Uterus (tissue), 3 donors: ENCODE measurements at regions not wholly inside any gene's neighbourhood (a gene's known extent, or its start where the extent isn't known, plus 50 kb on each side); places are given as distances from the start of the nearest gene placed in this dataset.

ENCODE experiments used
- DNase-seq, 2 donors: peaks; one replicate each; pipeline ENCODE4 v3.0.0-alpha.2; 2019 to 2020
- H3K27ac ChIP-seq, 2 donors: fragments of 200-600 bp; sonication (generic); 1 replicate in 1 of 2; 2 replicates in 1 of 2; pipeline ENCODE4 v1.5.1; 2016 to 2018
- H3K27me3 ChIP-seq, 2 donors: fragments of 200-600 bp; sonication (generic); one replicate each; pipeline ENCODE4 v1.5.1; 2018 to 2019; ENCODE audit warnings: control low read depth in 1 of 2
- H3K36me3 ChIP-seq, 2 donors: fragments of 200-600 bp; sonication (generic); one replicate each; pipeline ENCODE4 v1.5.1; 2019; ENCODE audit warnings: control low read depth in 1 of 2
- H3K4me1 ChIP-seq, 2 donors: fragments of 200-600 bp; sonication (generic); one replicate each; pipeline ENCODE4 v1.5.1; 2018 to 2019; ENCODE audit warnings: control low read depth in 1 of 2
- H3K4me3 ChIP-seq, 2 donors: fragments of 200-600 bp; sonication (generic); 1 replicate in 1 of 2; 2 replicates in 1 of 2; pipeline ENCODE4 v1.5.1; 2018 to 2019; ENCODE audit warnings: mild to moderate bottlenecking in 1 of 2
- H3K9me3 ChIP-seq, 2 donors: fragments of 200-600 bp; sonication (generic); one replicate each; pipeline ENCODE4 v1.5.1; 2019; ENCODE audit warnings: control low read depth in 1 of 2
- POLR2A ChIP-seq, 2 donors: fragments of 450-650 bp; IDR thresholded peaks; one replicate each; pipeline ENCODE4 v1.6.1; 2016; ENCODE audit warnings: antibody characterized with exemption in 2 of 2, mild to moderate bottlenecking in 1 of 2, moderate library complexity in 1 of 2
- intact Hi-C: fragments of 100-400 bp; cut with DNase I; formaldehyde crosslinking; loops from one replicate; pipeline ENCODE4 v1.15.1; 2023; ENCODE audit warnings: low total_unique reads
- TF ChIP-seq, protein P1 (sequence below), 4 experiments: fragments of 200-600 bp in 2 of 4; fragments of 450-650 bp in 2 of 4; sonication (generic) in 2 of 4; IDR thresholded peaks; one replicate each; pipeline ENCODE4 v1.5.1; 2016 to 2019; ENCODE audit warnings: antibody characterized with exemption in 4 of 4, mild to moderate bottlenecking in 2 of 4, moderate library complexity in 1 of 4
- donor health status: DM: yes; HTN: yes; CAD: no.

- no peak for DNase-seq
- H3K27me3 ChIP-seq = no peaks in the 10 kb centered on the region
- intact Hi-C loops = no loop called here
- H3K4me3 ChIP-seq = no peak overlapping the region
- H3K9me3 ChIP-seq = no peaks in the 10 kb centered on the region
- no peaks in the 10 kb centered on the region for H3K36me3 ChIP-seq
- no peaks in the 10 kb centered on the region for H3K4me1 ChIP-seq
- TF ChIP-seq POLR2A (IDR thresholded peaks at IDR 0.05) = no peak
- TF ChIP-seq, protein P1, sequence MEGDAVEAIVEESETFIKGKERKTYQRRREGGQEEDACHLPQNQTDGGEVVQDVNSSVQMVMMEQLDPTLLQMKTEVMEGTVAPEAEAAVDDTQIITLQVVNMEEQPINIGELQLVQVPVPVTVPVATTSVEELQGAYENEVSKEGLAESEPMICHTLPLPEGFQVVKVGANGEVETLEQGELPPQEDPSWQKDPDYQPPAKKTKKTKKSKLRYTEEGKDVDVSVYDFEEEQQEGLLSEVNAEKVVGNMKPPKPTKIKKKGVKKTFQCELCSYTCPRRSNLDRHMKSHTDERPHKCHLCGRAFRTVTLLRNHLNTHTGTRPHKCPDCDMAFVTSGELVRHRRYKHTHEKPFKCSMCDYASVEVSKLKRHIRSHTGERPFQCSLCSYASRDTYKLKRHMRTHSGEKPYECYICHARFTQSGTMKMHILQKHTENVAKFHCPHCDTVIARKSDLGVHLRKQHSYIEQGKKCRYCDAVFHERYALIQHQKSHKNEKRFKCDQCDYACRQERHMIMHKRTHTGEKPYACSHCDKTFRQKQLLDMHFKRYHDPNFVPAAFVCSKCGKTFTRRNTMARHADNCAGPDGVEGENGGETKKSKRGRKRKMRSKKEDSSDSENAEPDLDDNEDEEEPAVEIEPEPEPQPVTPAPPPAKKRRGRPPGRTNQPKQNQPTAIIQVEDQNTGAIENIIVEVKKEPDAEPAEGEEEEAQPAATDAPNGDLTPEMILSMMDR (IDR thresholded peaks at IDR 0.05) = no peak
- H3K27ac ChIP-seq = no peak overlapping the region
Measured at GRCh38 chr4:129193357-129194100, 97.6 kb downstream of the C4orf33 start.

DNA sequence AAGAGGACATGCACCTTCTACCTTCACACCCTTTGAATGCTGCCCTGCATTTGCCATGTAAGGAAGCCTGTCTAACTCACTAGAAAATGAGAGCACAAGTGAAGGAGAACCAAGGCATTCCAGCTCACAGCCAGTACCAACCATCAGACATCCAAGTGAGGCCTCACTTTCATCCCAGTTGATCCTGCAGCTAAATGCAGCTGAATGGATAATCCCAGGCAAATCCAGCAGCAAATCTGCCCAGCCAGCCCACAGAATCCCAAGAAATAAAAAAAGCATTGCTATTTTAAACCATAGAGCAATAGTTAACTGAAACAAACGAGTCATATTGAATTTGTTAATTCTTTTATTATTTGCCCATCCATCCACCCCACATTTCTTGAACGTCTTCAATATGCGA is 112.5 kb downstream of the C4orf33 start:
- DNase-seq = no peak
- no peaks in the 10 kb centered on the region for H3K4me1 ChIP-seq
- intact Hi-C loops = no loop called here
- H3K9me3 ChIP-seq = no peaks in the 10 kb centered on the region
- TF ChIP-seq, protein P1 (IDR thresholded peaks at IDR 0.05) = no peak
- TF ChIP-seq POLR2A (IDR thresholded peaks at IDR 0.05) = no peak
- H3K4me3 ChIP-seq = no peak overlapping the region
- H3K27ac ChIP-seq = no peak overlapping the region
- no peaks in the 10 kb centered on the region for H3K36me3 ChIP-seq
- H3K27me3 ChIP-seq = no peaks in the 10 kb centered on the region

DNA sequence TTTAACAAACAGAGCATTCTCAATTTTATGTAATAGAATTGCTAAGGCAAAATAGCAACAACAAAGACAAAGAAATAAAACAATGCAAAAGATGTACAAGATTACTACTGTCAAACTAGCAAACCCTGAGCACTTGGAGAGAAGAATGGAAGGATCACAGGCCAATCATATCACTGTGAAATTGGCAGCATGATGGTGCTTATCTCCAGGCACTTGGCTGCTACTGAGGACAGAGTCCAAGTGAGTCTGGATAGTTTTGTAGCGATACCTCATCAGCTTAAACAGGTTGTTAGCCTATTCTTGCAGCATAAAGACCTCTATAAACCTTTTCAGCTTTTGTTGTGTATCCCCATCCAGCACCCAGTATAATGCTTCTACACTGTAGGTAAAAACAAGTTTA is 117.7 kb downstream of the C4orf33 start:
- Histone ChIP-seq H3K4me1 (no peaks in the 10 kb centered on the region), H3K4me3 (no peak overlapping the region), H3K27ac (no peak overlapping the region), H3K9me3 (no peaks in the 10 kb centered on the region), H3K27me3 (no peaks in the 10 kb centered on the region), H3K36me3 (no peaks in the 10 kb centered on the region)
- TF ChIP-seq, protein P1 (IDR thresholded peaks at IDR 0.05) = no peak
- TF ChIP-seq POLR2A (IDR thresholded peaks at IDR 0.05) = no peak
- no peak for DNase-seq
- intact Hi-C loops = no loop called here

DNA sequence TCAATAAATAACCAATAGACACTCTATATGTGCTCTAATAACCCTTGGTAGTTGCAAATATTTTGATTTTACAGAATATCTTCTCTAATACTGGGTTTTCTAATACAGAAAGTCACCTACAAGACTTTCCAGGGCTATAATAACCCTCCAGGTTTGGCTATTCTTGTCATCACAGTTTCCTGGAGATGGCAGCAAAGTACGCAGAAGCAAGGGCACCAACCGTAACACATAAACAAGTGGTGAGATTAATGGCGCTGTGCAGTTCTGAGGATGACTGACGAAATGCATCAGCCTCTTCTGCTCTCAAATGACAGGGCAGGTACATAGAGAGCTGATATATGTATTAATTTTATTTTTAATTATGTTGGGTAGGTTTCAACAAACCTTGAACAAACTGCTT is 122.4 kb downstream of the C4orf33 start:
- DNase-seq = no peak
- no peaks in the 10 kb centered on the region for H3K27me3 ChIP-seq
- TF ChIP-seq, protein P1 (IDR thresholded peaks at IDR 0.05) = peak in 2 of 4 experiments; percentile 22 to 23
- no peak for TF ChIP-seq POLR2A (IDR thresholded peaks at IDR 0.05)
- no peaks in the 10 kb centered on the region for H3K36me3 ChIP-seq
- intact Hi-C loops = no loop called here
- H3K4me3 ChIP-seq = no peak overlapping the region
- H3K9me3 ChIP-seq = no peaks in the 10 kb centered on the region
- no peak overlapping the region for H3K27ac ChIP-seq
- H3K4me1 ChIP-seq = no peaks in the 10 kb centered on the region

GRCh38 chr4:129218897-129219296 is 122.9 kb downstream of the C4orf33 start:
- no peak for TF ChIP-seq POLR2A (IDR thresholded peaks at IDR 0.05)
- TF ChIP-seq, protein P1 (IDR thresholded peaks at IDR 0.05) = no peak
- H3K27me3 ChIP-seq = no peaks in the 10 kb centered on the region
- H3K4me3 ChIP-seq = no peak overlapping the region
- intact Hi-C loops = no loop called here
- H3K9me3 ChIP-seq = no peaks in the 10 kb centered on the region
- H3K27ac ChIP-seq = no peak overlapping the region
- H3K4me1 ChIP-seq = no peaks in the 10 kb centered on the region
- H3K36me3 ChIP-seq = no peaks in the 10 kb centered on the region
- DNase-seq = no peak
